Spleen (tissue), 7 donors: ENCODE measurements at regions not wholly inside any gene's neighbourhood (a gene's known extent, or its start where the extent isn't known, plus 50 kb on each side); places are given as distances from the start of the nearest gene placed in this dataset.

ENCODE experiments used
- CTCF ChIP-seq, 11 experiments: fragments of 200-600 bp in 7 of 11; fragments of 450-650 bp in 4 of 11; sonication (generic) in 4 of 11; IDR thresholded peaks in 8 of 11; conservative IDR thresholded peaks in 3 of 11; 1 replicate in 7 of 11; 2 replicates in 4 of 11; pipeline versions ENCODE4 v1.4.0 to v1.8.0; 2016 to 2021; ENCODE audit warnings: antibody characterized with exemption in 11 of 11, inconsistent platforms in 4 of 11, mild to moderate bottlenecking in 1 of 11
- POLR2A ChIP-seq, 3 donors: fragments of 450-650 bp; IDR thresholded peaks; one replicate each; pipeline ENCODE4 v1.5.1; 2017; ENCODE audit warnings: antibody characterized with exemption in 3 of 3, mild to moderate bottlenecking in 1 of 3
- donor health status: DM: no; HTN: no; CAD: no; lungs with moderate emphysema.
- donor health status: DM: no; HTN: no; CAD: no.
- donor health status: DM: no; HTN: no; CAD: no.

- no peak for TF ChIP-seq CTCF (IDR thresholded peaks at IDR 0.05 in 8 of 11, conservative IDR thresholded peaks at IDR 0.05 in 3 of 11)
- no peak for TF ChIP-seq POLR2A (IDR thresholded peaks at IDR 0.05)
Observed at GRCh38 chr15:31745841-31746240, 284.5 kb upstream of the CHRNA7 start.
